Naive thymus-derived CD8-positive, alpha-beta T cell (primary cell): ENCODE measurements at regions not wholly inside any gene's neighbourhood (a gene's known extent, or its start where the extent isn't known, plus 50 kb on each side); places are given as distances from the start of the nearest gene placed in this dataset.

Experiments used
- ATAC-seq, 2 donors: fragments of 150-1000 bp; cut with Tn5 transposase in 1 of 2; sonication (Bioruptor Pico), chemical (Tn5 transposase) in 1 of 2; 1 replicate in 1 of 2; 2 replicates in 1 of 2; pipeline ENCODE4 v1.10.0; 2021; ENCODE audit warnings: mild to moderate bottlenecking in 2 of 2, moderate library complexity in 2 of 2
- POLR2A ChIA-PET: fragments of 350-600 bp; sonication (Branson Sonifier 250); formaldehyde crosslinking; loops from one replicate; lab custom pipeline; 2021; ENCODE audit warnings: antibody characterized with exemption; lab: Charles Lee
- DNase-seq, 10 donors: peaks; one replicate each; pipeline versions ENCODE4 v3.0.0 to v3.0.0-alpha.2; 2020 to 2022
- H3K27ac Mint-ChIP-seq, 10 donors: one replicate each; pipeline ENCODE4 v1.8.0; 2020 to 2022; ENCODE audit warnings: mild to moderate bottlenecking in 10 of 10, mixed read lengths in 10 of 10, moderate library complexity in 4 of 10, inconsistent platforms in 1 of 10
- H3K27me3 Mint-ChIP-seq, 5 donors: one replicate each; pipeline ENCODE4 v1.8.0; 2021 to 2022; ENCODE audit warnings: mixed read lengths in 5 of 5
- H3K36me3 Mint-ChIP-seq, 3 donors: one replicate each; pipeline ENCODE4 v1.8.0; 2020 to 2022; ENCODE audit warnings: mixed read lengths in 3 of 3, mild to moderate bottlenecking in 2 of 3, inconsistent platforms in 1 of 3
- H3K4me1 Mint-ChIP-seq, 4 donors: one replicate each; pipeline ENCODE4 v1.8.0; 2021 to 2022; ENCODE audit warnings: mixed read lengths in 4 of 4
- H3K4me3 Mint-ChIP-seq, 10 donors: one replicate each; pipeline ENCODE4 v1.8.0; 2020 to 2022; ENCODE audit warnings: mild to moderate bottlenecking in 10 of 10, mixed read lengths in 10 of 10, moderate library complexity in 6 of 10, inconsistent platforms in 1 of 10
- H3K9me3 Mint-ChIP-seq, 9 donors: one replicate each; pipeline ENCODE4 v1.8.0; 2020 to 2022; ENCODE audit warnings: mixed read lengths in 9 of 9, mild to moderate bottlenecking in 3 of 9, inconsistent platforms in 1 of 9, moderate library complexity in 1 of 9

DNA sequence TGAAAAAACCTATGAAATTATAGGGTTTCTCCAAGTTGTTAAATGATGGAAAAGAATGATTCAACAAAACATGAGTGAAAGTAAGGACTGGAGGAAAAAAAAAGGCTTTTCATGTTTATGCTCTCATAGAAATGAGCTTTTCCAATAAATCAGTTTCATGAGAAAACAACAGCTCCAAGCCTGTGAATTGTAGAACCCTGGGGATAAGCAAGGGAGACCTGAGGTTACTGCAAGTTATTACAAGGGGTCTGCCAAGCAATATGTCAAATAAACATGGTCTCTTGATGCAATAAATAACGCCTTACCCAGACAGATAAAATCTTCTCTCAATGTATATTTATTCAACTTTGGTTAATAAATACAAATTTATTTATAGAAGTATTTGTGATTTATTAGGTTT, 577.9 kb upstream of the GCFC2 start:
- Mint-ChIP-seq H3K9me3 (peaks cover 0 to 9% (median 1%) of the 10 kb centered on the region in 9 donors), H3K36me3 (no peaks in the 10 kb centered on the region), H3K4me1 (no peaks in the 10 kb centered on the region), H3K27me3 (no peaks in the 10 kb centered on the region), H3K4me3 (no peak overlapping the region), H3K27ac (no peak overlapping the region)
- POLR2A ChIA-PET: no interaction called here
- DNase-seq (no peak), ATAC-seq (no peak)

DNA sequence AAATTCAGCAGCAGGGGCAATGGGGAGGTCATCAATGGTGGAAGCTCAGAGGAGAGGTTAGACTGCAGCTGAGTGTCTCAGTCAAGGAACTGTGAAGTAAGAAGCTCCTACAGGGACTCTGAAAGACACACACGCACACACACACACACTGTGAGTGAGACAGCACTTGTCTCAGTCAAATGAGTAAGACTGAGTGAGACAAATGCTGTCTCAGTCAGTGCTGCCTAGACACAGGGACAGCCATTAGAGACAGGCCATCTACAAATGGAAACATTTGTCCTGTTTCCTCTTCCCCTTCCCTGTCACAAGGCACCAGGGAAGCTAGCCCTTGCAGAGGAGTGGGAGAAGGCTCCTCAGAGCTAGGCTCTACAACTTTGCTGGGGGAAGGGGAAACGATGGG, 577.4 kb upstream of the GCFC2 start:
- no peaks in the 10 kb centered on the region for H3K4me1 Mint-ChIP-seq
- H3K4me3 Mint-ChIP-seq: no peak overlapping the region
- H3K9me3 Mint-ChIP-seq: peaks cover 0 to 9% (median under 1%) of the 10 kb centered on the region in 9 donors
- no peaks in the 10 kb centered on the region for H3K27me3 Mint-ChIP-seq
- H3K36me3 Mint-ChIP-seq: no peaks in the 10 kb centered on the region
- ATAC-seq: no peak
- POLR2A ChIA-PET: no interaction called here
- H3K27ac Mint-ChIP-seq: no peak overlapping the region
- no peak for DNase-seq

DNA sequence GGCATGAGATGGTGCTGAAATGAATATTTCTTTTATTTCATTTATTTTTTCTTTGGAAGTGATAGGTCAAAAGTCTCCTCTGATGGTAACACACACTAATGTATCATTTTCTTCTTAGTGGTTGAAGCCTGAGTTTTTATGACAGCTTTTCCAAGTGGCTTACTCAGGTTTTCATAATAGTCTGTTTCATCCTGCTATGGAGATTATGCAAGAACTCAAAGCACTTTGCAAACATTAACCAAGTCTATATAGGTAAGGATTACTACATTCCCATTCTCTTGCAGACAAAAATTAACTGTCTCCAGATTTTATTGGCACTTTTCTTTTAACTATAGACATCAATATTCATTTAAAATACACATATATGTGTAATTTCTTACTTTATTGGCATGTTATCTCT, 572.6 kb upstream of the GCFC2 start:
- no peak for ATAC-seq
- no peaks in the 10 kb centered on the region for H3K27me3 Mint-ChIP-seq
- H3K4me3 Mint-ChIP-seq: no peak overlapping the region
- POLR2A ChIA-PET: no interaction called here
- H3K4me1 Mint-ChIP-seq: no peaks in the 10 kb centered on the region
- peaks cover 0 to 5% (median 0%) of the 10 kb centered on the region in 9 donors for H3K9me3 Mint-ChIP-seq
- no peaks in the 10 kb centered on the region for H3K36me3 Mint-ChIP-seq
- no peak for DNase-seq
- no peak overlapping the region for H3K27ac Mint-ChIP-seq

DNA sequence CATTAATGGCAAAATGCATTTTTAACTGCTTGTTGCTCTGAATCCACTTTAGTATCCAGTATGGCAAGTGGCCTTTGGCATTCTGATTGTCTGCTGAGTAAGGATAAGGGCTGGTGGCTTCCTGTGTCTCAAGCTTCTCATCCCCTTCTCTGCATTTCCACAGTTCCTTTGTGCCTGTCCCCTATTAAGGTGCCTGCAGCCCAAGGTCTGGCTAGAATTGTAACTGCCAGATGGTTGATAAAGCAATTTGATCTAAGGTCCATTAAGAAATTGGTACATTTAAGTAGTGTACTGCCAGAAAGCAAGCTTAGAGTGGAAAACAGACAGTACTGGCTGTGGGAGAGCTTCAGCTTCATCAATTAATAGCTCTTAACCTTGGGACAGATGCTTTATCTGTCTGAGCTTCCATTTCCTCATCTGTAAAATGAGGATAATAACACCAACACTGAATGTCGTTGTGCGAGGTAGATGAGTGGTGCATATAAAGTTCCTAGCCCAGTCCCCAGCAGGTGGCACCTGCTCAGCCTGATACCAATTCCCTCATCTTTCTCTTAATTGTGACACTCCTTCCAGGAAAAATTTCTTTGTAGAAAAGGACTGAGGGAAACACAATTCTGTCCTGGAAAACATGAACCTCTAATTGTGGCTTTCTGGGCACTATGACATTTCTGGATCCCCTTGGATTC, 570.6 kb upstream of the GCFC2 start:
- Mint-ChIP-seq H3K27ac (no peak overlapping the region), H3K4me1 (no peaks in the 10 kb centered on the region), H3K36me3 (no peaks in the 10 kb centered on the region), H3K27me3 (peaks cover 0 to 2% (median 0%) of the 10 kb centered on the region in 5 donors), H3K4me3 (no peak overlapping the region), H3K9me3 (peaks cover 0 to 11% (median 2%) of the 10 kb centered on the region in 9 donors)
- POLR2A ChIA-PET: no interaction called here
- ATAC-seq: no peak
- no peak for DNase-seq

DNA sequence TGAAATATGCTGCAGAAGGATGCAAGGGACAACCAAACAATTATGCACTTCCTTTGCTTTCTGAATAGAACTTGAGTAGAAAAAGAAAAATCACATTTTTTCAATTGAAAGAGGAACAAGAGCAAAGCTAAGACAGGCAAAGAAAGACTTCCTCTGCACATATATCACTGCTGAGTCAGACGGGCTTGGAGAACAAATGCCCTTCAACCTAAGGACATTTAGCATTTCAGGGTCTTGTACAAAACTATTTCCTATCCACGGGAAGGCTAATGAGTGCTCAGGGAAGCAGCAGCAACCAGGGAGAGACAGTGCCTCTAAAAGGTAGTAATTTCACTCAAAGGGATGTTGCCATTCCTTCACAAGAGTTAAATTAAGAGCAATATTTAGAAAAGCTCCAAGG, 570.0 kb upstream of the GCFC2 start:
- Mint-ChIP-seq H3K4me1 (no peaks in the 10 kb centered on the region), H3K36me3 (no peaks in the 10 kb centered on the region), H3K27ac (no peak overlapping the region), H3K27me3 (peaks cover 0 to 2% (median 0%) of the 10 kb centered on the region in 5 donors), H3K4me3 (no peak overlapping the region), H3K9me3 (peaks cover 0 to 11% (median 0%) of the 10 kb centered on the region in 9 donors)
- no peak for ATAC-seq
- POLR2A ChIA-PET: no interaction called here
- DNase-seq: no peak

DNA sequence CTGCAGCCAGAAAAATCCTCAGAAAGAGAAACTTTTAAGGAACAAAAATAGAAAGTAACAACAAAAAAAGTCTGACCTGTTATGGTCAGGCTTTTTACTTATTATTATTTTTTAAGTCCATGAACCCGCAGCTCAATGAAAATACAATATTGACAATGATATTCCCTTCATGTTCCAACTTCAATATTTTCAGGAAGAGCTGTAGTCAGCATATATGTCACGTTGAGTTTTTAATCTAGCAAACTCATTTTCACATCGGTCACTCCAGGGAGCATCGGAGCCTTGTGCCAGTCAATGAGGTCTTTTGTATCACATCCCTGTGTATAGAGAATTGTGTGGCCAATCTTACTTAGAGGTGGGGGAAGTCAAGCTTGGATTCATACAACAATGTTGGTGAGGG, 568.4 kb upstream of the GCFC2 start:
- Mint-ChIP-seq H3K27me3 (peaks cover 0 to 2% (median 0%) of the 10 kb centered on the region in 5 donors), H3K9me3 (peaks cover 0 to 11% (median 0%) of the 10 kb centered on the region in 9 donors), H3K36me3 (no peaks in the 10 kb centered on the region), H3K4me3 (no peak overlapping the region), H3K27ac (no peak overlapping the region), H3K4me1 (no peaks in the 10 kb centered on the region)
- POLR2A ChIA-PET: no interaction called here
- DNase-seq: no peak
- ATAC-seq: no peak

DNA sequence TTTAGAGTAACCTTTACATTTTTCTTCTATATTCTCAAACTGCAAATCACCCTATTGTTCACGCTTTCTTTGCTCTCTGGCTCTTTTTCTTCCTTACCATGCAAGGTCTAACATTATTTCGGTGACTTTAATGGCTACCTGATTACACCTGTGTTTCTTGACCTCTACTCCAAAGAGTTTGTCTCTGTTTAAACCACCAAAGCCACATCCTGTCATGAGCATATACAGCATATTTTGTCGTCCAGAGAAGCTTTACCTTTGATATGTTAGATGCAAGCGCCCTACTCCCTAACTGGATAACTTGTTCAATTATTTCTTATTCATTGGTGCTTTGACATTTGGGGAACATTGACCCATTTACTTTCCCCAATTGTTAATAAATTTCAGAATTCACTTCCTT, 565.1 kb upstream of the GCFC2 start:
- H3K9me3 Mint-ChIP-seq: peaks cover 0 to 14% (median 3%) of the 10 kb centered on the region in 9 donors
- ATAC-seq (no peak), DNase-seq (no peak)
- POLR2A ChIA-PET: no interaction called here
- no peak overlapping the region for H3K4me3 Mint-ChIP-seq
- no peak overlapping the region for H3K27ac Mint-ChIP-seq
- H3K36me3 Mint-ChIP-seq: no peaks in the 10 kb centered on the region
- H3K27me3 Mint-ChIP-seq: peaks cover 0 to 2% (median 0%) of the 10 kb centered on the region in 5 donors
- no peaks in the 10 kb centered on the region for H3K4me1 Mint-ChIP-seq

DNA sequence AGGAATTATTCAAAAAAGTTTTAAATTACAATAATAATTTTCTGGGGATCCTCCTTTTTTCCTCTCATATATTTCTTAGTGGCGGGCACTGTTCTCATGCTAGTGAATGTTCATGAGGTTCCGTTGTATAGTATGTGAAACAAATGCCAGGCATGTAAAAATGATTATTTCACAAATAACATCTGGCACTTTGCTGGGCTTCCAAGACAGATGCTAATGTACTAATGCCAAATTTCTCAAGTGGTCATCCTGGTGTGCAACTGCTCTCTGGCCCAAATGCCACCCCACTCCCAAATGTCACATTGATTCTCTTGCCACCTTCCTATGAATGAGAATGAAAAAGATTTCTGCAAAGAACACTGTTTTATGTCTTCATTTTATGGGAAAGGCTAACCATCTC, 564.0 kb upstream of the GCFC2 start:
- ATAC-seq (no peak), DNase-seq (no peak)
- Mint-ChIP-seq H3K36me3 (no peaks in the 10 kb centered on the region), H3K4me3 (no peak overlapping the region), H3K4me1 (no peaks in the 10 kb centered on the region), H3K9me3 (peaks cover 0 to 14% (median 3%) of the 10 kb centered on the region in 9 donors), H3K27ac (no peak overlapping the region), H3K27me3 (peaks cover 0 to 2% (median 0%) of the 10 kb centered on the region in 5 donors)
- POLR2A ChIA-PET: no interaction called here

DNA sequence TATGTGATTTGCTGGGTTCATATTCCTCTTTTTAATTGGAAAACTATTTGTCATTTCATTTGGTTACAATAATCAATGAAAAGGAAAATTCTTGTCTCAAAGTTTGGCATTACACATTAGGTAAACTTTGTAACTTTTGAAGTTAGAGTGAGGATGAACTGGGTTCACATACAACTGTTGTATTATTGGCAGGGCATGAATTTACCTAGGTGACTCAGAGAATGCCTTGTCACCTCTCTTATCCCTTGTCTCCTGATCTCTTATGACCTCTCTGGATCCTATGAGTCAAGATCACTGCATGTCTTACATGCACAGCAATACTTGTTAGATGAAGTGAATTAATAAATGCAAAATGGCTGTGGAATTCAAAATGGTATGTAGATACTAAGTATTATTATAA, 563.4 kb upstream of the GCFC2 start:
- Mint-ChIP-seq H3K27me3 (peaks cover 0 to 2% (median 0%) of the 10 kb centered on the region in 5 donors), H3K4me3 (no peak overlapping the region), H3K27ac (no peak overlapping the region), H3K9me3 (peaks cover 0 to 17% (median 3%) of the 10 kb centered on the region in 9 donors), H3K4me1 (no peaks in the 10 kb centered on the region), H3K36me3 (no peaks in the 10 kb centered on the region)
- no peak for DNase-seq
- ATAC-seq: no peak
- POLR2A ChIA-PET: no interaction called here

DNA sequence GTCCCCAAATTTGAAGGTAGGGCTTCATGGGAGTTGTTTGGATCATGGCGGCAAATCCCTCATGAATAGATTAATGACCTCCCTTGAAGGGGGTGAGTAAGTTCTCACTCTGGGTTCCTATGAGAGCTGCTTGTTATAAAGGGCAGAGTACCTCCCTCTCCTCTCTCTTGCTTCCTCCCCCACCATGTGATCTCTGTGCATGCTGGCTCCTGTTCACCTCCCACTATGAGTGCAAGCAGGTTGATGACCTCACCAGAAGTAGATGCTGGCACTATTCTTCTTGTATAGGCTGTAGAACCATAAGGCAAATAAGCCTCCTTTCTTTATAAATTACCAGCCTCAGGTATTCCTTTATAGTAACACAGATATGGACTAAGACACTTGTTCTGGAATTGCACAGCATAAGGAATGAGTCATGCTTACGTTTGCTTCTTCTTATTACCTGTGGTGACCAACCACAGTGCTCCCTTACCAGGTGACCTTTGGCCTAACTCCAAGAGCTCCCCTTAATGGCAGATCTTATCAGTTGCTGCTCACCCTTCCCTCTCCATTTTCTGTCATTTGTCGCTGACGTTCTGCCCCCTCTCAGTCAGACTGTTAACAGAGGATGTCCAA, 559.5 kb upstream of the GCFC2 start:
- Mint-ChIP-seq H3K27me3 (no peaks in the 10 kb centered on the region), H3K9me3 (peaks cover 0 to 10% (median 0%) of the 10 kb centered on the region in 9 donors), H3K4me1 (no peaks in the 10 kb centered on the region), H3K4me3 (no peak overlapping the region), H3K36me3 (no peaks in the 10 kb centered on the region), H3K27ac (no peak overlapping the region)
- ATAC-seq (no peak), DNase-seq (no peak)
- POLR2A ChIA-PET: no interaction called here

DNA sequence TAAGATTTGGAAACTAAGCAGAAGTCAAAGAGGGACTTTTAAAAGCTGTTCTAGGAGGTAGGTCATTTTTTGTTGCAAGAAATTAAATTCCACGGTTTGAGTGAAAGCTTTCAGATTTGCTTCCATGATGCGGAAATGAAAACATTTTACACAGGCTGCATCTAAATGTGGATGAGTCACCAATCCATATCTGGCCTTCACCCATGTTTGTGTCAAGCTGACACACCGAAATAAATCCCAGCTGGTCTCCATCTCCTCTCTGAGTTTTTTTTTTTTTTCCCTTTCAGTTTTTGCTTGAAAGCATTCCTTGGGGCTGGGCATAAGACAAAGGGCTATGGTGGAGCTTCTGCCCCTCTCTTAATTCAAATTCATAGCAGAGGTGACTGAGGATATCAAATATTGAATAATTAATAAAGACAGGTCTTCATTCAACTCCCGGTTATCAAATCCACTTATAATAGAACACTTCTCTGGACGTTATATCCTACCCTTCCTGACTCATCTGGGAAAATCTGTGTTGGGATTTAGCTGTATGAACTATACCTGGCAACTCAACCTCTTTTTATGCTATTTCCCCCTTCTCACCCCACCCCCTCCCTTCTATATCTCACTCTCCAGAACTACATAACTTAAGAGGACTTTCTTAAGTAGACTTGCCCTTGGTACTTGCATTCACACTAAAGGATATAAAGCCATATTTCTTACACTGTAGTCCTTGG, 558.3 kb upstream of the GCFC2 start:
- no peak for ATAC-seq
- no peaks in the 10 kb centered on the region for H3K36me3 Mint-ChIP-seq
- H3K27me3 Mint-ChIP-seq: no peaks in the 10 kb centered on the region
- no peaks in the 10 kb centered on the region for H3K4me1 Mint-ChIP-seq
- H3K27ac Mint-ChIP-seq: no peak overlapping the region
- H3K4me3 Mint-ChIP-seq: no peak overlapping the region
- DNase-seq: no peak
- POLR2A ChIA-PET: no interaction called here
- H3K9me3 Mint-ChIP-seq: peaks cover 0 to 10% (median 0%) of the 10 kb centered on the region in 9 donors

DNA sequence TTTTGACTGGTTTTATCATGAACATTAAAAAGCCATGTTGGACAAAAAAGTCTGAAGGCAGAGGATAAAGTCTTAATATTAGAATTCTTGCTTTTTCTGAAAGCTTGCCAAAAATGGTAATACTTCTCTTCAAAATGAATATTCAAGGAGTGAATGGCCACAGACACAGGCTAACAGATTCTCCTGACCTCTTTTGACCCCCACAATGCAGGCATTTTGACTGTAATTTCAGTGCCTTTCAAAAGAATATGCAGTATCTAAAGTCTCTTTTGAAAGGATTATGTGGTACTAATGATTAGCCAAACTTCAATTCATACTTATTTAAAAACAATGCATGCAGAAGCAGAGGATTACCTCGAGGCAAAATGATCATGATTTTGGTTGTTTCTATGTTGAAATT, 557.8 kb upstream of the GCFC2 start:
- Mint-ChIP-seq H3K4me3 (no peak overlapping the region), H3K27me3 (no peaks in the 10 kb centered on the region), H3K27ac (no peak overlapping the region), H3K4me1 (no peaks in the 10 kb centered on the region), H3K9me3 (peaks cover 0 to 9% (median 0%) of the 10 kb centered on the region in 9 donors), H3K36me3 (no peaks in the 10 kb centered on the region)
- DNase-seq: no peak
- POLR2A ChIA-PET: no interaction called here
- ATAC-seq: no peak

DNA sequence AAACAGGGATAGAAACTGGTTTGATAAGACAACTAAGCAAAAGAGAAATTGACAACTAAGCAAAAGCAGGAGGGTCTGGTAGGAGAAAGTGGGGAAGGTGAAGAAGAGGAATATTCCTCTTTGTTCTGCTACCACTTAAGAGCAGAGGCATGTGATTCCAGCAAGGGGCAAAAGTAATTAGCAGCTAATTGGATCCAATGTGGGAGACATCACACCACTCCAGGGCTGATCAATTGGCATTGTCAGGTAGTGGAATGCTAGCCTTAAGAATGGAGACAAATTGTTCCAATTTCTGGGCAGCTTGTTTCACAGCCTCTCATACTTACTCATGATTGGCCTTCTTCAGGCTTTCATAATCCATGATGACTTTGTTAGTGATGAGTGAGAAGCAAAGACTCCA, 547.1 kb upstream of the GCFC2 start:
- Mint-ChIP-seq H3K4me1 (no peaks in the 10 kb centered on the region), H3K27ac (no peak overlapping the region), H3K27me3 (no peaks in the 10 kb centered on the region), H3K36me3 (no peaks in the 10 kb centered on the region), H3K4me3 (no peak overlapping the region), H3K9me3 (peaks cover 0 to 34% (median 2%) of the 10 kb centered on the region in 9 donors)
- no peak for DNase-seq
- POLR2A ChIA-PET: no interaction called here
- no peak for ATAC-seq
